Fibroblast of skin of right biceps (primary cell): ENCODE measurements at regions not wholly inside any gene's neighbourhood (a gene's known extent, or its start where the extent isn't known, plus 50 kb on each side); places are given as distances from the start of the nearest gene placed in this dataset.
"Not testable (repeated sequence)": the region's sequence is repeated elsewhere in the genome, so short reads cannot be mapped to it uniquely, and the experiment has no call there.

Source experiments
- DNase-seq: peaks from one replicate; pipeline ENCODE4 v3.0.0-alpha.2; 2013

DNA sequence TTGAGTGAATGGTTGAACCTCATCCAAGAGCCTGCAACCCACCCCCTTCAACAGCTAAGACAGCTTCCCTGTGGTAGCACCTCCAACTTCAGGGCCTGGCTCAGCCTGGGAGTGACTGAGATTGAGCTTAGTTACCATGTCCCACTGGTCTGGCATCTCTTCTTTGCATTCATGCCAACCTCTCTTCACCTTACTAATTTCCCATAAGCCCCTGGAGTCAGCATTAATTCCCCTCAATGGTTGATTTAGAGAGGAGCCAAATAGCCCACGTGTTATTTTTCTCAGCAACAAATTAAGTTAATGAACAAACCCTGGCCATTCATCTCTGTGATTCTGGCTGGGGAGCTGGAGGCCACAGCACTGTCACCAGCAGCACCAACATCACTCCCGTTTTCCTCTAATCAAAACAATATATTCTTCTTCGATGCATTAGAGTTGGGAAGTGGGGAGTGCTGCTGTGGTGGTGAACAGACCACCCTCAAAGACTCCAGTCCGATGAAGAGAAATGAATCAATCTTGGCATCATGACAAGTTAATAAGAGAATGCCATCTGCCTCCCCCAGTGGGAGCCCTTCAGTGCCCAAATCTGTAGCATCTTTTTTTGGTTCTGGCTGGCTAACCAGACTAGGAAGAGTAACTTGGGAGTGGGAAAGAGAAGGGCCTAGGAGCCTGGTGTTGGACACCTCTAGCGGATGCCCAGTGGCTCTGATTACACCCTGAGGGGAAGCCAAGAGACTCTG, 83.2 kb upstream of the ADRA1D start:
- DNase-seq, result no peak

DNA sequence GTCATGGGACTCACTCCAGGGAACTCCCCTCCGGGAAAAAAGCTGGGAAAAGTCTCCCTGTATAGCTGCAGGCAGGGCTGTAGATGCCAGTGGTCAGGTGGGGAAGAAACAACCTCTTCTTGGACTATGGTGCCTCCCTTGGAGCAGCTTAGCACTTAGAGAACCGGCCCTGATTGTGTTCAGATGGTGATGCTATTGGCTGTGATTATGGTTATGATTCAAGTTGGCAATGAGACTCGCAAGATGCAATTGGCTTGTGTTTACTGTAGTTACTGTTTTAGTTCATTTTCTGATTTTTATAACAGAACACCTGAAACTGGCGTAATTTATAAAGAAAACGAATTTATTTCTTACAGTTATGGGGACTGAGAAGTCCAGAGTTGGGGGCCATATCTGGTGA, 80.9 kb upstream of the ADRA1D start:
- DNase-seq, result no peak

DNA sequence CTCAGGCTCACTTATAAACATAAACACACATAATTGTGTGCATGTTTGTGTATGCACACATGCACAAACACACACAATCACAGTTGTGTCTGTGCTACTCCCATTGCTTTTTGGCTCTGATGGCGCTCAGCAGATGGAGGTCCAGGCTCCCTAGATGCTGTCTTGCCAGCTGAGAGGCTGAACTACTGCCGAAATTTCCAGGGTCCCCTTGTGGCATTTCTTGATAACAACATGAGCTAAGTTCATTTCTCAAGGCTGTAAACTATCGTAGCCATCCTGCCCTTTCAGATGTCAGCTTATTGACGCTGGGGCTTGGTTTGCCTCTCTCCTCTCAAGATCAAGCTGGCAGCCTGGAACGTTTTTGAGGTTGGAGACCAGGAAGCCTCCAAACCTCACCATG, 80.1 kb upstream of the ADRA1D start:
- DNase-seq, result no peak

DNA sequence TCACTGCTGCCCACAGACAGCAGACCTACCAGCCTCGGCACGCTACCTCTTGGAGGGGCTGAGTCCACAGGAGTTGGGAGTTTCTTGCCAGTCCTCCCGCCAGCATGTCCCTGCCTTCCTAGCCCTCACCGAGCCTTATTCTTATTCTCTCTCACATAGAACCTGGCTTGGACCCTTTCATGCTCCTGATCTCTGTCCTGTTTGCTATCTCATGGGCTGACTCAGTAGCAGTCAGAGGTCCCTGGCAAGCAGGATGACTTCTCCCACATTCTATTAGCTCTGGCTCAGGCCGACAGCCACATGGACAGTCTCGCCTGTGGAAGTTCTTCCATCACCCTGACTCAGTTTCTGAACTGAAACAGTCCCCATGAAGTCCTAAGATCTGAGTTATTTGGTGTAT, 79.5 kb upstream of the ADRA1D start:
- no peak for DNase-seq

DNA sequence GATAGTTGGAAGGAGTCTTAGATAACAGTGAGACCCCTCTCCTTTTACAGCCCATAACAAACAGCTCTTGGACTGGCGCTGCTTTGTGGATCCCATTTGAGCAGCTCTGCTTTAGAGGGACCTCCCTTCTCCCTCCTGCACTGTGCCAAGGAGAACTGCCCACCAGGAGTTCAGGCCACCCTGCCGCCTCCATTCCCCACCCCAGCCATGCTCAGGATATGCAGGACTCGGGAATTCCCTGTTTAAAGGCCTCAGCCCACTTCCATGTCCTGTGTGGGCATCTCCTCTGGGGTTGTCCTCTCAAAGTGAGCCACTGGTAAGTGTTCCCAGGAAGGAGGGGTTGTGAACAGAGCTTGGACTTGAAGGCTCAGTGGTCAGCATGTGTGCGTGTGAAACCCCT, 78.9 kb upstream of the ADRA1D start:
- DNase-seq, result no peak

DNA sequence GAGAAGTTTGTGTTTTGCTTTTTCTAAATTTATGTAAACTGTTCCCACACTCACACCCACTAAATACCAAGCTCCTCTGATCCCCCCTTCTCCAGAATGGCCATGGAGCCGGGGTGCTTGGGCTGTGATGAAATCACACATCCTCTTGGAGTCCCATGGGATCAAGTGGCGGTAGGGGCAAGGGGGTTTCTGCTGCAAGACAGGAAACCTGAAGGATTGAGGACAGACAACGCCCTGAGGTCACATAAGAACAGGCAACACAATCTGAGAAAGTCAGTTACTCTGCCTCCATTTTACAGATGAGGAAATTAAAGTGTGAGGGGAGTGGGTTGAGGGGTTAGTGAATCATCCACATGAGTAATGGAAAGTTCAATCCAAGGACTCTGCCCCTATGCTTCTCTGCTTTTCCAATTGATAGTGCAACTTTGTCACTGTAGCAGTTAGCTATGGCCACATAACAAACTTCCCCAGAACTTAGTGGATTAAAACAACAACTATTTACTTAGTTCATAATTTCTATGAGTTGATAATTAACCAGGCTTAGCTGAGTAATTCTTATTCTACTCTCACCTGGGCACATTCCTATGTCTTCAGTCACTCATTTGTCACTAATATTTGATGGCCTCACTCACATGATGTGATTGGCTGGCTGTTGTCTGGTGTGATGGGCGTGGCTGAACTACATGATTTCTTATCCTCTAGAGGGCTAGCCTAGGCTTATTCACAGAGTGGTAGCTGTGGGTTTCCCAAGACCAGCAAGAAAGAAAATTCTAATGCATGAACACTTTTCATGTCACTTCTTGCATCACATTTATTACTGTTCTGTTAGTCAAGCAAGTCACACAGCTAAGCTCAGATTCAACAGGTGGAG, 77.3 kb upstream of the ADRA1D start:
- DNase-seq, result peak; percentile 26

DNA sequence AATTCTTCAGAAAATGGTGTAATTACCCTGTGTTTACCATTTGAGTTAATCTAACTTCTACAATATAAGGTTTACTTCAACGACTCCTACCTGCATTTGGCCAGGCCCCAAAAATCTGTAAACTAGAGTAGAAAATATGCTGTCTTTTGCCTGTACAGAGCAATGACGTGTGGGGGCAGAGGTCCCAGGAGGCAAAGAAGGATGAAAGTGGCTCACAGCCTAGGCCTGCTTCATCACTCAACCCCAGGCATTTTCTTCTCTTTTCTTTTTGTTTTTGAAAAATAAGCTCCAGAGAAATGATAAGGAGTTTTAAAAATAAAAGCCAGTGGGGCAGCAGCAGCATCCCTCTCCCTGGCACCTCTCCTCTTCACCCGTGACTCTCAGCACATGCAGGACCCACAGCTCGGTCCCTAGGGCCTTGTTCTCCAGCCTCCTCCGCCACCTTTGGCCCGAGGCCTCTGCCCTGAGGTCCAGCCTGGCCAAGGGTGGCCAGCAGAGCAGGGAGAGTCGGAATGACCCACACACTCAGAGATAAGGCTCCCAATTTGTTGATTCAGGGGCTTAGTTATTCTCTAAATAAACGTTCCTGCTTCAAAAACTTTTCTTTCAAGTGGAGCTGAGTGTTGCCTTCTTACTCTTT, 76.6 kb upstream of the ADRA1D start:
- DNase-seq, result no peak

DNA sequence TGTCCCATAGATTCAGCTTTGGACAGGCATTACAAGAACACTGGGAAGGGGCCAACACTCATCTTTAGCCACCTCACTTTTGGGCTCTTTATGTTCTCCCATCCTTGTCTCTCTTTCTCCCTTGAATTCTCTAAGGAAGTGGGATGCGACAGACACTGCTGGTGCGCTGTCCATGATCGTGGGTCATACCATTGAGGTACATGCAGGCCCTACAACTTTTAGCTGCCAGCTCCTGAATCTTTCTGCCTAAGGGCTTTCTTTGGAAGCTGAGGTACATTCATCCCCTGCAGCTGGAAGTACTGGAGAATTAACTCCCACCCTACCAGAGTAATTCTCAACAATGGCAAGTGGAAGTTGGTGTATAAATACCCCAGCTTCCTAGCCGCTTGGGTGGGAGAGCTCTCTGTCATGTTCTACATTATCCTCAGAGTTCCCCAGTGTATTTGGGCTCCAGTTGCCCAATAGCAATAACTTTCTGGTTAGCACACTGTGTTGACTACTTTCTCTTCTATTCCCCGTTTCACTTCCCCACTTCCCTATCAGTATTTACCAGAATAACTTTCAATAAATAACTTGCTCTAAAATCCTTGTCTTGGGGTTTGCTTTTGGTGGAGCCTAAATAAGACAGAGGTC, 75.6 kb upstream of the ADRA1D start:
- no peak for DNase-seq

DNA sequence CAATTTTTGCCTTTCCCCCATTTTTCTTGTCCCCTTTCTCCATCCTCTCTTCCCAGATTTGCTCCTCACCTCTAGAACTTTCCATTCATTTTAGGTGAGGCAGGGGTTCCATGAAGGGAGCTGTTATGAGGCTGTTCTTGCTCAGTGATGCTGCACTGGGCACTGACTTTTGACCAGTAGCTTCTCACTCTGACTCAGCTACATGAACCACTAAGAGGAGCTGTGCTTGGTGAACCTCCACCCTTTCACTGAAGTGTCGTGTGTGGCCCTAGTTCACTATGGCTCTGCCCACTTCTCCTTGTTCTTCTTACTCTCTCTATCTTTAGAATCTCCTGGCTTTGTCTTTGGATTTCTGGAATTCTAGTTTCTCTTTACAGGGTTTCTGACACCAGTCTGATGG, 73.4 kb upstream of the ADRA1D start:
- DNase-seq, result no peak

DNA sequence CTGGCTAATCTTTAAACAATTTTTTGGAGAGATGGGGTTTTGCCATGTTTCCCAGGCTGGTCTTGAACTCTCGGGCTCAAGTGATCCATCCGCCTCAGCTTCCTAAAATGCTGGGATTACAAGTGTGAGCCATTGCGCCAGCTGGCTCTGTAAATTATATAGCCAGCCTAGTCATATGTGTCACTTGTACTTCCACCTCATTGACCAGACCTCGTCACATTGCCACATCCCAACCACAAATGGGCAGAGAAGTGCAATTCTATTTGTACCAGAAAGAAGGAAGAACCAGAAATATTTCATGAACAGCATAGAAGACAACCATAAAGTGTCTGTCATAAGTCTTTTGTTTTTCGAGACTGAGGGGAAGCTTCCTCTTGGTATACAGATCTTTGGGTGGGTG, 71.2 kb upstream of the ADRA1D start:
- no peak for DNase-seq

DNA sequence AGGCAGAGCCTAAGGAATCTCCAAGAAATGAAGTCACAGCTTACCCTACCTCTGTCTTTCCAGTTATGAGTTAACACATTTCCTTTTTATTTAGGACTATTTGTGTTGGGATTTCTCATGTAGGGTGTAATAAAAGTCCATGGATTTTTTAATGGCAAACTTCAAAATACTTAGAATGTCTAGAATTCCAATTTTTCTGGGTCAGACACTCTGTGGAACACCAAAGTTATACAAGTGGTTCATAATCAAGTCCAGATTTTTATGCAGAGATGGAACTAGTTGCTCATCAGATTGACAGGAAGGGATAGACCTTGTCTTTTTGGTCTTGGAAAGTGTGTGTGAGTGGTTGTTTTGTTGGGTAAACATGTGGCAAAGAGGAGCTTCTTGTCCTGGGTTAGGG, 69.8 kb upstream of the ADRA1D start:
- DNase-seq, result peak; percentile 39

DNA sequence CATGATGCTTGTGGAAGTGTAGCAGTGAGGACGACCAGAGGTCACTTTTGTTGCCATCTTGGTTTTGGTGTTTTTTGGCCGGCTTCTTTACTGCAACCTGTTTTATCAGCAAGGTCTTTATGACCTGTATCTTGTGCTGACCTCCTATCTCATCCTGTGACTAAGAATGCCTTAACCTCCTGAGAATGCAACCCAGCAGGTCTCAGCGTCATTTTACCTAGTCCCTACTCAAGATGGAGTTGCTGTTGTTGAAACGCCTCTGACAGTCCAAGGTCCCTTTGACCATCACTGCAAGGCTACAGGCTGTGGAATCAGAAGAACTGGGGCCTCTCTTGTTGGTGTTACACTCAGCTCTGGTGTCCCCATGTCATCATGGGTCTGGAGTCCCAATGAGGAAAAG, 61.5 kb upstream of the ADRA1D start:
- DNase-seq, result not testable (repeated sequence)

DNA sequence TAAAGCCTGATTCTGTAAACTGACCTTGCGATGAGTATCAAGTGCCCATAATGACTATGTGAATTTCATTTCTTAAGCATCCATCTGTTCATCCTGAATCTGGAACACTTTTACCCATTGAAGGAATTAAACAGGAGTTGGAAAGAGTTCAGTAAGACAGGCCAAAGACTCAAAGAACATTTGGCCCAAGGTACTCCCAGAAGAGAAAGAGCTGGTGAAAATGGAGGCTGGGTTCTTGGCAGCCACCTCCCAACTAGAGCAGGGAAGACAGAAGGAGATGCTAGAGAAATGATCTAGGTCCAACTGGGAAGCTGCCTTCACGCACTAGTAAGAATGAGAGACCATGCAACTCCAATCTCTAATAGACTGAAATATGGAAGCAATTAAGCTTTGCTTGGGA, 57.1 kb upstream of the ADRA1D start:
- DNase-seq, result no peak

DNA sequence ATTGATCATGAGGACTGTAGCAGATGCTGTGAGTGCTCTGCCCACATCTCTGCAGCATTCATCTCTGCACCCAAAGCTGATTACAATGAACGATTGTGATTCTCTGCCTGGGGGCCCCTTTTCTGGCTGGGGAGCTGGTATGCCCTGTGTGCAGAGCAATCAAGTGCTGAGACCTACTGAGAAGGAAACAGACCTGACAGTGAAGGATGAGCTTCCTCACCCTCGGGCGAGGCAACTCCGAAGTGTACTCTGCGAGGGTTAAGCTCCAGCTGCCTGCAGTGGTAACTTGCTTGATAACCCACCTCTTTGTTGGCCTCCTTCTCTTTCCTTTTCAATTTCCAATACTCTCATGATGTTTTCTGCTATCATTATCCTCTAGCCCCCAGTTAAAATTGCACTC, 56.0 kb upstream of the ADRA1D start:
- DNase-seq, result no peak

DNA sequence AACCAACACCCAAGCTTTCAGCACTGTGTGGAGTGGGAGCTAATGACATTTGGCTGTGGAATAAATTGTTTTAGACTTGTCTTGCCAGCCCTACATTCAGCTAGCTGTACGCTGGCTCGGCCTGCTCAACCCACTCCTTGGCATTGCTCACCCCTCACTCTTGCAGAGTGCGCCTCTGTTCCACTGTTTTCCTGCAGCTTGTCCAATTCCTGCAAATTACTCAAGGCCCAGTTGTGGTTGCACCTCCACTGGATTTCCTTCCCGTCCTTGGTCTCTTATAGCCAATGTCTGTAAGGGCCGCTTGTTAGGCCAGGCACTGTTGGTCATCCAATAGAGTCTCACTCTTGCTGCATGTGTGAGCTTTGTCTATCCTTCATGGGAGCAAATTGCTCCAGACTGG, 55.5 kb upstream of the ADRA1D start:
- no peak for DNase-seq

DNA sequence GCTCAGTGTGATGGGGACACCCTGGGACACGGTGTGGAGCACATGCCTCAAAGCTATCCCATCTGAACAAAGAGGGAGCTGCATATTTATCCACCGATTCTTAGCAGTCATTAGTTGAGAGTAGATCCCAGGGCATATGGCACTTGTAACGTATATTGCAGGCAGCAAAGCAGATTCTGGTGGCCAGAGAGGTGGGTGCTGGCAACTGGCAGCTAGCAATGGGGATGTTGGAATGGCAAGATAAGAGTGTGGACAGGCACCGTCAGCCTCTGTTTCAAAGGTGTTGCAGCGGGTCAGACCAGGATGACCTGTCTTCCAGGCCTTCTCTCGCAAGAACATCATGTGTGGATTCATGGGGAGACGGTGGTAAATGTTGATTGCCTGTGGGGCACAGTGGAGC, 54.0 kb upstream of the ADRA1D start:
- DNase-seq, result no peak

DNA sequence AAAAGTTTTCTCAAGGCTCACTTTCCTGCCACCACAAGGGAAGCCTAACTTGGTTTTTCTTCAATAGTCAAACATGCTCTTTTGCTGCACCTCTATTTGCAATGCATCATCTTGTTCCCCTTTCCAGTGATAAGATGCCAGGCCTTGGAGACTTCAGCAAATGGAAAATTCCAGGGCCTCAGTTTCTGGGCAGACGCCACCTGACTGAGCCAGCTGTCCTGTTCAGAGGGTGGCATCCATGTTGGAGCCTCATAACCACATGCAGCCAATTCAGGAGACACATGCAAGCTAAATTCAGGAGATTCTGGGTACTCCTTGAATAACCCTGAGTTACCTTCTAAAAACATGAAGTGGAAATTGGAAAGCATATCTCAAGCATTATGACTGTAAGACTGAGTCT, 51.8 kb upstream of the ADRA1D start:
- no peak for DNase-seq

DNA sequence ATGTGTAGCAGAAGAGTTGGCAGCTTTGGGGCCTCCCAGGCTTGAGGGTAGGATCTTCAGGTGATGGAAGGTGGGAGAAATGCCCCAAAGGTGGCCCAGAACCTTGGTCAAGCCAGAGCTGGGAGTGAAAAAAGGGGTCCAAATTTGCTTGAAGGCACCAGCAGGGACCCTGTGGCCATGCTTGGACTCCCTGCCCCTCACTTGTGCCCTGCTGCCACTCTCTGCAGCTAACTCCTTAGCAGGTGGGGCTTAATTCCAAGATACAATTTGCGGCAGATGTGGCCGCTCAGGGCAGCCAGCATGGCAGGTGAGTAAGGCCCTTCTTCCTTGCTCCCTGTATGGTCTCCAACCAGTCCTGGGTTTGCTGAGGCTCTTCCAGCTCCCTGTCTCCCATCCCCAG, 51.3 kb upstream of the ADRA1D start:
- DNase-seq, result no peak

DNA sequence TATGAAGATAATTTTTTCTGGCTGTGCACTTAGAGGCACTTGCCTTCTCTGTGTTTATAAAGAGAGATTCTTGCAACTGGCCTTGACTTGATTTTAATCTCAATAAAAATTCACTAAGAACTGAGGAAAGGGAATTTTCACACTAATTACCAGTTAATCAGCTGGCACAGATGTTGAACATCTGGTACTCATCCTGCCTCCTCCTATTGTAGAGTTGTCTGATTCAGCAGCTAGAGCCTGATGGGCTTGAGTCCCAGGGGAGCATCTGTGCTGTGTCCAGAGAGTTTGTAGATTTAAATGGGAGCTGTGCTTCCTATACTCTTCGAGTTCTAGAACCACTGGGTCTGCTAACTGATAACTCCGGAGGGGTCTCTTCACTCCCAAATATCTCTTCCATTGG, 50.7 kb upstream of the ADRA1D start:
- peak; percentile 16 for DNase-seq

DNA sequence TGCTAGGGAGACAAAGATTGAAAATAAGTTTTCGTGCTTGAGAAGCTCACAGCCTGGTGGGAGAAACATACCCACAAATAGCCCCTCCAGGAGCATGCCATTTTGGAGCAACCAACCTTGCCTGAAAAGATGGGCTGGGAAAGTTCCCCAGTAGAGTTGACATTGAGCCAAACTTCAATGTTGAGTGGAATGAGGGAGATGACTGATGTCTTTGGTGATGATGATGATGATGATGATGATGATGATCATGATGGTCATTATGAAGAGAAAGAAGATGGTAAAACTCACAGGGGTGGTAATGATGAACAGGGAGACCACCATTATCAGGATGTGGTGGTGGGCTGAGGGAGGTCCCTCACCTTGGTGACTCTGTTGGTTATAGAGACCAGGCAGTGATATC, 50.1 kb upstream of the ADRA1D start:
- DNase-seq, result no peak
